OCI-LY7 (cell line): ENCODE measurements at regions not wholly inside any gene's neighbourhood (a gene's known extent, or its start where the extent isn't known, plus 50 kb on each side); places are given as distances from the start of the nearest gene placed in this dataset.
"Not testable (repeated sequence)": the region's sequence is repeated elsewhere in the genome, so short reads cannot be mapped to it uniquely, and the experiment has no call there.

ENCODE experiments used
- CTCF ChIP-seq: fragments of 200-600 bp; sonication (generic); conservative IDR thresholded peaks from 2 replicates; pipeline ENCODE4 v1.5.1; 2014; ENCODE audit warnings: mild to moderate bottlenecking, antibody characterized with exemption, low read length, moderate library complexity, mixed read lengths
- EZH2phosphoT487 ChIP-seq: fragments of 200-600 bp; sonication (generic); IDR thresholded peaks from 2 replicates; pipeline ENCODE4 v1.6.1; 2018; ENCODE audit warnings: low read depth, borderline replicate concordance, mild to moderate bottlenecking, mixed run types, antibody characterized with exemption, low read length, moderate library complexity, mixed read lengths

GRCh38 chr16:16577062-16577461 lies 198.1 kb downstream of the NPIPA7 start:
- 0 out of 2 replicates have a peak, but pooled peaks have one; percentile 15 for TF ChIP-seq CTCF
- TF ChIP-seq EZH2phosphoT487 = not testable (repeated sequence)
